ENCODE measurements at regions not wholly inside any gene's neighbourhood (a gene's known extent, or its start where the extent isn't known, plus 50 kb on each side); places are given as distances from the start of the nearest gene placed in this dataset.

- no peak for TF ChIP-seq CTCF (IDR thresholded peaks at IDR 0.05)
- TF ChIP-seq EHMT2 (IDR thresholded peaks at IDR 0.05; ENCODE audit: low read depth): no peak
- no peak for TF ChIP-seq HOXA7 (CRISPR knock-in tag; IDR thresholded peaks at IDR 0.05)
- TF ChIP-seq POLR2A (IDR thresholded peaks at IDR 0.05; ENCODE audit: low read length): no peak
- no peak for TF ChIP-seq TFCP2L1 (CRISPR knock-in tag; IDR thresholded peaks at IDR 0.05)
- TF ChIP-seq JUNB (IDR thresholded peaks at IDR 0.05): no peak
- no peak for TF ChIP-seq EP300 (IDR thresholded peaks at IDR 0.05)
- TF ChIP-seq RCOR1 (IDR thresholded peaks at IDR 0.05; ENCODE audit: low read depth, low read length): no peak
- TF ChIP-seq HDAC2 (IDR thresholded peaks at IDR 0.05): no peak
- TF ChIP-seq RAD21 (conservative IDR thresholded peaks at IDR 0.05 in 1 of 2, IDR thresholded peaks at IDR 0.05 in 1 of 2): no peak
- no peak for TF ChIP-seq CEBPB (IDR thresholded peaks at IDR 0.05)
- TF ChIP-seq JUN (IDR thresholded peaks at IDR 0.05): no peak
Observed at GRCh38 chr6:167469101-167469500, 144.2 kb downstream of the TTLL2 start.

Data from A549 (cell line).